HG03571 (cell line): ENCODE measurements at regions not wholly inside any gene's neighbourhood (a gene's known extent, or its start where the extent isn't known, plus 50 kb on each side); places are given as distances from the start of the nearest gene placed in this dataset.
"Not testable (repeated sequence)": the region's sequence is repeated elsewhere in the genome, so short reads cannot be mapped to it uniquely, and the experiment has no call there.

Source experiments
- ATAC-seq: cut with Tn5 transposase; IDR thresholded peaks from one replicate; pipeline ENCODE4 v1.9.1; 2021; ENCODE audit not compliant: unreplicated experiment

GRCh38 chr5:12662545-12663314, 758.5 kb upstream of the CTNND2 start:
- no peak for ATAC-seq

- no peak for ATAC-seq
Observed at GRCh38 chr5:12661617-12662370, 757.5 kb upstream of the CTNND2 start.

GRCh38 chr5:12660279-12661107, 756.2 kb upstream of the CTNND2 start:
- not testable (repeated sequence) for ATAC-seq

- ATAC-seq, result no peak
Observed at GRCh38 chr5:12659686-12660085, 755.4 kb upstream of the CTNND2 start.

- ATAC-seq, result no peak
Observed at GRCh38 chr5:12658871-12659446, 754.7 kb upstream of the CTNND2 start.

- not testable (repeated sequence) for ATAC-seq
Observed at GRCh38 chr5:12657914-12658474, 753.7 kb upstream of the CTNND2 start.

- ATAC-seq, result no peak
Observed at GRCh38 chr5:12655675-12656074, 751.4 kb upstream of the CTNND2 start.

- ATAC-seq, result no peak
Observed at GRCh38 chr5:12652201-12652600, 748.0 kb upstream of the CTNND2 start.

GRCh38 chr5:12648558-12648957, 744.3 kb upstream of the CTNND2 start:
- no peak for ATAC-seq

- ATAC-seq, result no peak
Observed at GRCh38 chr5:12647613-12648012, 743.4 kb upstream of the CTNND2 start.

- ATAC-seq, result no peak
Observed at GRCh38 chr5:12645582-12645981, 741.3 kb upstream of the CTNND2 start.

- ATAC-seq, result no peak
Observed at GRCh38 chr5:12636209-12636608, 732.0 kb upstream of the CTNND2 start.

GRCh38 chr5:12626556-12626955, 722.3 kb upstream of the CTNND2 start:
- ATAC-seq, result no peak

GRCh38 chr5:12625667-12626263, 721.5 kb upstream of the CTNND2 start:
- ATAC-seq, result no peak

- no peak for ATAC-seq
Observed at GRCh38 chr5:12624776-12625560, 720.7 kb upstream of the CTNND2 start.

- no peak for ATAC-seq
Observed at GRCh38 chr5:12623408-12623807, 719.2 kb upstream of the CTNND2 start.

GRCh38 chr5:12616093-12616492, 711.8 kb upstream of the CTNND2 start:
- no peak for ATAC-seq

- ATAC-seq, result no peak
Observed at GRCh38 chr5:12615141-12615820, 711.0 kb upstream of the CTNND2 start.

- no peak for ATAC-seq
Observed at GRCh38 chr5:12614608-12615007, 710.4 kb upstream of the CTNND2 start.
